ENCODE measurements at regions not wholly inside any gene's neighbourhood (a gene's known extent, or its start where the extent isn't known, plus 50 kb on each side); places are given as distances from the start of the nearest gene placed in this dataset.

DNA sequence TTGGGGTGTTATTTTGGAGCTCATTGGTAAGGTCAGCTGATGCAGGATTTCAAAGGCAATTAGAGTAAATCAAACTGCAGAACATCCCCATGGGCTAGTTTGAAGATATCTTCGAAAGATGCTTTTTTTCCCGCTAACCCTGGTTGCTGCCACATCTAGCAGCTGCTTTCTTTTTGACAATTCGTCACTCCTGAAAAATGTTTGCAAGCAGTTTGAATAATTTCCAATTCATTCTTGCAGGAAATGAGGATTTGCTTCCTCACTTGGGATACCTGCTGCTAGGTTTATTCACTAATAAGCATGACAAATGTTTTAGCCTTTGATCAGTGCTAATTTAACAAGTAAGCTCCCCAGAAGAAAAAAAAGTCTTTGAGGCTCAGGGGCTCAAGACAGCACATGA, 649.6 kb upstream of the RORB start:
- H3K4me1 ChIP-seq (ENCODE audit: control insufficient read depth in 1 of 2, insufficient read depth in 2 of 2, low read length in 2 of 2): no peaks in the 10 kb centered on the region
- WGBS (ENCODE audit: insufficient coverage): 82% methylated on average over 2 of the region's 3 CpGs
- H3K4me2 ChIP-seq (replicated peaks; ENCODE audit: extremely low read depth, low read length, poor library complexity, severe bottlenecking): no peak overlapping the region
- Mint-ChIP-seq H3K36me3 (no peaks in the 10 kb centered on the region), H3K9me3 (peaks cover 0 to 4% (median 0%) of the 10 kb centered on the region in 7 donors), H3K27ac (no peak overlapping the region), H3K27me3 (ENCODE audit: low read depth in 3 of 3) (no peaks in the 10 kb centered on the region), H3K4me1 (no peaks in the 10 kb centered on the region), H3K4me3 (no peak overlapping the region)
- H3K9ac ChIP-seq (ENCODE audit: insufficient read depth, low read length, poor library complexity, severe bottlenecking): no peak overlapping the region
- H3K9me3 ChIP-seq (replicated peaks in 1 of 2; ENCODE audit: control insufficient read depth in 1 of 2, insufficient read depth in 1 of 2, low read length in 2 of 2): no peaks in the 10 kb centered on the region
- no peak overlapping the region for H3K4me3 ChIP-seq (replicated peaks in 1 of 3; ENCODE audit: low read depth in 2 of 3, low read length in 3 of 3)
- TF ChIP-seq, protein P1, sequence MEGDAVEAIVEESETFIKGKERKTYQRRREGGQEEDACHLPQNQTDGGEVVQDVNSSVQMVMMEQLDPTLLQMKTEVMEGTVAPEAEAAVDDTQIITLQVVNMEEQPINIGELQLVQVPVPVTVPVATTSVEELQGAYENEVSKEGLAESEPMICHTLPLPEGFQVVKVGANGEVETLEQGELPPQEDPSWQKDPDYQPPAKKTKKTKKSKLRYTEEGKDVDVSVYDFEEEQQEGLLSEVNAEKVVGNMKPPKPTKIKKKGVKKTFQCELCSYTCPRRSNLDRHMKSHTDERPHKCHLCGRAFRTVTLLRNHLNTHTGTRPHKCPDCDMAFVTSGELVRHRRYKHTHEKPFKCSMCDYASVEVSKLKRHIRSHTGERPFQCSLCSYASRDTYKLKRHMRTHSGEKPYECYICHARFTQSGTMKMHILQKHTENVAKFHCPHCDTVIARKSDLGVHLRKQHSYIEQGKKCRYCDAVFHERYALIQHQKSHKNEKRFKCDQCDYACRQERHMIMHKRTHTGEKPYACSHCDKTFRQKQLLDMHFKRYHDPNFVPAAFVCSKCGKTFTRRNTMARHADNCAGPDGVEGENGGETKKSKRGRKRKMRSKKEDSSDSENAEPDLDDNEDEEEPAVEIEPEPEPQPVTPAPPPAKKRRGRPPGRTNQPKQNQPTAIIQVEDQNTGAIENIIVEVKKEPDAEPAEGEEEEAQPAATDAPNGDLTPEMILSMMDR (IDR thresholded peaks at IDR 0.05): no peak
- no peak overlapping the region for H3K27ac ChIP-seq (ENCODE audit: low read depth in 1 of 2, low read length in 2 of 2)
- no peaks in the 10 kb centered on the region for H3K36me3 ChIP-seq (replicated peaks in 1 of 2; ENCODE audit: control insufficient read depth in 1 of 2, insufficient read depth in 2 of 2, low read length in 2 of 2)
- H3K79me2 ChIP-seq (ENCODE audit: insufficient read depth, low read length): no peaks in the 10 kb centered on the region
- no peak overlapping the region for H2AFZ ChIP-seq (ENCODE audit: insufficient read depth, low read depth, low read length, poor library complexity, severe bottlenecking)
- intact Hi-C loops (cut with micrococcal nuclease): no loop called here
- no peaks in the 10 kb centered on the region for H4K20me1 ChIP-seq (ENCODE audit: insufficient read depth, low read length)
- no peaks in the 10 kb centered on the region for H3K27me3 ChIP-seq (ENCODE audit: control insufficient read depth in 2 of 2, insufficient read depth in 2 of 2, low read length in 2 of 2)
- no peak for DNase-seq

DNA sequence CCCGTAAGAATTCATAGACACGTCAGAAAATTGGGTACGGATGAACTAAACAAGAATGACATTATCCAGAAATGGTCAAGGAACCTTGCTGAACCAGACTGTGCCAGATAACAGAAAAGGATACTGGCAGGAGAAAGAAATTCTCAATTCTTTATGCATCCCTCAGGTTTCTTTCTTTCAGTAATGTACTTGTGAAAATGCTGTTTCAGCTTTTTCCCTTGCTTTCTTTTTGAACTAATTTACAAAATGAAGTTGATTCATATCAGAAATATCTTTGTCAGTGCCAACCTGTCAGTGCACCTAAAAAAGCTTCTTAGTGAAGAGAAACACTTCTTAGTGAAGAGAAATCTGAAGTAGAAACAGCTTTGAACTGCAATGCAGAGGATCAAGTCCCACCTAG, 643.6 kb upstream of the RORB start:
- H3K27me3 Mint-ChIP-seq (ENCODE audit: low read depth in 3 of 3): no peaks in the 10 kb centered on the region
- H3K36me3 Mint-ChIP-seq: no peaks in the 10 kb centered on the region
- no peak overlapping the region for H3K4me3 ChIP-seq (replicated peaks in 1 of 3; ENCODE audit: low read depth in 2 of 3, low read length in 3 of 3)
- no peak overlapping the region for H2AFZ ChIP-seq (ENCODE audit: insufficient read depth, low read depth, low read length, poor library complexity, severe bottlenecking)
- no peaks in the 10 kb centered on the region for H4K20me1 ChIP-seq (ENCODE audit: insufficient read depth, low read length)
- intact Hi-C loops (cut with micrococcal nuclease): no loop called here
- no peaks in the 10 kb centered on the region for H3K79me2 ChIP-seq (ENCODE audit: insufficient read depth, low read length)
- H3K27ac ChIP-seq (ENCODE audit: low read depth in 1 of 2, low read length in 2 of 2): no peak overlapping the region
- peaks cover 0 to under 1% (median 0%) of the 10 kb centered on the region in 7 donors for H3K9me3 Mint-ChIP-seq
- no peaks in the 10 kb centered on the region for H3K4me1 Mint-ChIP-seq
- H3K27ac Mint-ChIP-seq: no peak overlapping the region
- no peaks in the 10 kb centered on the region for H3K27me3 ChIP-seq (ENCODE audit: control insufficient read depth in 2 of 2, insufficient read depth in 2 of 2, low read length in 2 of 2)
- no peaks in the 10 kb centered on the region for H3K9me3 ChIP-seq (replicated peaks in 1 of 2; ENCODE audit: control insufficient read depth in 1 of 2, insufficient read depth in 1 of 2, low read length in 2 of 2)
- no peak overlapping the region for H3K4me3 Mint-ChIP-seq
- H3K36me3 ChIP-seq (replicated peaks in 1 of 2; ENCODE audit: control insufficient read depth in 1 of 2, insufficient read depth in 2 of 2, low read length in 2 of 2): no peaks in the 10 kb centered on the region
- WGBS (ENCODE audit: insufficient coverage): no CpG with 5 or more reads among the region's 3 CpGs
- no peaks in the 10 kb centered on the region for H3K4me1 ChIP-seq (ENCODE audit: control insufficient read depth in 1 of 2, insufficient read depth in 2 of 2, low read length in 2 of 2)
- DNase-seq: no peak
- H3K4me2 ChIP-seq (replicated peaks; ENCODE audit: extremely low read depth, low read length, poor library complexity, severe bottlenecking): no peak overlapping the region
- TF ChIP-seq, protein P1 (IDR thresholded peaks at IDR 0.05): no peak
- no peak overlapping the region for H3K9ac ChIP-seq (ENCODE audit: insufficient read depth, low read length, poor library complexity, severe bottlenecking)

Data from CD14-positive monocyte (primary cell).